ENCODE measurements at regions not wholly inside any gene's neighbourhood (a gene's known extent, or its start where the extent isn't known, plus 50 kb on each side); places are given as distances from the start of the nearest gene placed in this dataset.

DNA sequence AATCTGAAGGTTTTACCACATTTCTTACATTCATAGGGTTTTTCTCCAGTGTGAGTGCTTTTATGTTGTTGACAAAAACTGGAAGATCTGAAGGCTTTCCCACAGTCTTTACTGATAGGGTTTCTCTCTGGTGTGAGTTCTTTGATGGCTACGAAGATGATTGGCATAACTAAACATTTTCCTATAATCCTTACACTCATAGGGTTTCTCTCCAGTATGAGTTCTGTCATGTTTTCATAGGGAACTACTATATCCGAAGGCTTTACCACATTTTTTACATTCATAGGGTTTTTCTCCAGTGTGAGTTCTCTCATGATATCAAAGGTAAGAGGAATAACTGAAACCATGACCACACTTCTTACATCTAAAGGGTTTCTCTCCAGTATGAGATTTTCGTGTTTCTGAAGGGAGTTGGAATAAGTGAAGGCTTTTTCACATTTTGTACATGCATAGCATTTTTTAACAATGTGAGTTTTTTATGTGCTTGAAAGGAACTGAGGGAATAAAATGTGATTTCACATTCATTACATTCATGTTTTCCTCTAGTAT lies 1987.7 kb downstream of the TP53TG3F start:
- TF ChIP-seq, protein P1, sequence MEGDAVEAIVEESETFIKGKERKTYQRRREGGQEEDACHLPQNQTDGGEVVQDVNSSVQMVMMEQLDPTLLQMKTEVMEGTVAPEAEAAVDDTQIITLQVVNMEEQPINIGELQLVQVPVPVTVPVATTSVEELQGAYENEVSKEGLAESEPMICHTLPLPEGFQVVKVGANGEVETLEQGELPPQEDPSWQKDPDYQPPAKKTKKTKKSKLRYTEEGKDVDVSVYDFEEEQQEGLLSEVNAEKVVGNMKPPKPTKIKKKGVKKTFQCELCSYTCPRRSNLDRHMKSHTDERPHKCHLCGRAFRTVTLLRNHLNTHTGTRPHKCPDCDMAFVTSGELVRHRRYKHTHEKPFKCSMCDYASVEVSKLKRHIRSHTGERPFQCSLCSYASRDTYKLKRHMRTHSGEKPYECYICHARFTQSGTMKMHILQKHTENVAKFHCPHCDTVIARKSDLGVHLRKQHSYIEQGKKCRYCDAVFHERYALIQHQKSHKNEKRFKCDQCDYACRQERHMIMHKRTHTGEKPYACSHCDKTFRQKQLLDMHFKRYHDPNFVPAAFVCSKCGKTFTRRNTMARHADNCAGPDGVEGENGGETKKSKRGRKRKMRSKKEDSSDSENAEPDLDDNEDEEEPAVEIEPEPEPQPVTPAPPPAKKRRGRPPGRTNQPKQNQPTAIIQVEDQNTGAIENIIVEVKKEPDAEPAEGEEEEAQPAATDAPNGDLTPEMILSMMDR (conservative IDR thresholded peaks at IDR 0.05; ENCODE audit: low read depth, low read length), result no peak
- H3K4me3 ChIP-seq (ENCODE audit: low read depth, low read length), result no peak overlapping the region
- DNase-seq (ENCODE audit: low read depth), result no peak

DNA sequence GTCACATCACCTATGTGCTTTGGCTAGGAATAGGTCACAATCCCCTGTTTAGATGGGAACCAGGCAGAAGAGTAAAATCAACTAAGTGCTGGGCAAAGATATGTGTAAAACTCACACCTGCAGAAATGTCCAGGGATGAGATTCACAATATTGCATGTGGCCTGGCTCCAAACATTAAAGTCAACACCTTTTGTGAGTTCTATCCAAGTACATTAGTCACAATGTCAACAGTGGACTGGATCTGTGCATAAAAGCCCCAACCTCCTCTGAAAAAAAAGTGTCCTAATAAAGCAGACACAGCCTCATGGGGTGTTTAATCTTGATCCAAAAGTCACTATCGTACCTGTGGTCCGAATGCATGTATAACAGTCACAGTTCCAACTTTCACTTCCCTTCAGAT lies 1990.3 kb downstream of the TP53TG3F start:
- TF ChIP-seq, protein P1 (conservative IDR thresholded peaks at IDR 0.05; ENCODE audit: low read depth, low read length), result no peak
- H3K4me3 ChIP-seq (ENCODE audit: low read depth, low read length), result no peak overlapping the region
- DNase-seq (ENCODE audit: low read depth), result no peak

DNA sequence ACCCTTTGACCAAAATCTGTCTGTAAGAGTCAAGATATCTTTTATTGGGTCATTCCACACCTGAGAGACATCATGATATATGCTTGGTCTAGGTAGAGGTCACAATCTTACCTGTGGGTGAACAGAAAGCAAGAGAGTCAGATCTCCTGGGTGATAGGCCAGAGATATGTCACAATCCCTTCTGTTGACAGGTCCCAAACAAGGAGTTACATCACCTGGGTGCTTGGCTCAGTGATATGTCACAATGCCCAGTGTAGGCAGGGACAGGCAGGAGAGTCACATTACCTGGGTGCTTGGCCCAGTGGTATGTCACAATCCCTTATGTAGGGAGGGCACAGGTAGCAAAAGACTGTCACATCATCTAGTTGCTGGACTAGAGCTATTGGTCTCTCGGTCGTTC lies 1991.2 kb downstream of the TP53TG3F start:
- TF ChIP-seq, protein P1 (conservative IDR thresholded peaks at IDR 0.05; ENCODE audit: low read depth, low read length), result no peak
- no peak overlapping the region for H3K4me3 ChIP-seq (ENCODE audit: low read depth, low read length)
- no peak for DNase-seq (ENCODE audit: low read depth)

DNA sequence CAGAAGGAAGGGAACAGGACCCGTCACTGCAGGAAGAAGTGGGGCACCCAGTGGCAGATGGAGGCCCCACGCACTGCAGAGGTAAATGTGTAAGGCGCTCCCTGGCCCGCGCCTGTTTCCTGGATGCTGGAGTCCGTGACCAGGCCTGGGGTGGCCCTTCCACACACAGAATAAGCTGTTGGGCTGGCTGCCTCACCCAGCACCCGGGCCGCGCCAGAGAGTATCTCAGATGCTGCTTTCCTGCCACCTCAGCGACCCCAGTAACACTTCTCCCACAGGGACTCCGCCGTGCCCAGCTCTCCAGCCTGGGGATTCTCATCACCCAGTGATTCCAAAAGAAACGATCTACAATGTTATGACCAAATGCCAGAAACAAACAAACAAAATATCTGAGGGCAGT lies 1993.1 kb downstream of the TP53TG3F start:
- no peak overlapping the region for H3K4me3 ChIP-seq (ENCODE audit: low read depth, low read length)
- DNase-seq (ENCODE audit: low read depth), result no peak
- TF ChIP-seq, protein P1 (conservative IDR thresholded peaks at IDR 0.05; ENCODE audit: low read depth, low read length), result no peak

DNA sequence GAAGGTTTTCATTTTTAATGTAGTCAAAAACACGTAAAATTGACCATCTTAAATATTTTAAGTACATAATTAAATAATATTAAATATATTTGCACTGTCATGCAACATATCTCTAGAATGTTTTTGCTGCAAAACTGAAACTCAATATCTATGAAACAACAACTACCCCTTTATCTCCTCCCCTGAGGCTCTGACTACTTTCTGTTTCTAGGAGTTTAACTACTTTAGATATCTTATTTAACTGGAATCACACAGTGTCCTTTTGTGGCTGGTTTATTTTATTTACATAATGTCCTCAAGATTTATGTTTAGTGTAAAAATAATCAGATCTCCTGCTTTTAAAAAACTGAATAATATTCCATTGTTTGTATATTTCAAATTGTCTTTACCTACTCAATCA lies 2003.9 kb downstream of the TP53TG3F start:
- TF ChIP-seq, protein P1 (conservative IDR thresholded peaks at IDR 0.05; ENCODE audit: low read depth, low read length), result no peak
- H3K4me3 ChIP-seq (ENCODE audit: low read depth, low read length), result no peak overlapping the region
- no peak for DNase-seq (ENCODE audit: low read depth)

DNA sequence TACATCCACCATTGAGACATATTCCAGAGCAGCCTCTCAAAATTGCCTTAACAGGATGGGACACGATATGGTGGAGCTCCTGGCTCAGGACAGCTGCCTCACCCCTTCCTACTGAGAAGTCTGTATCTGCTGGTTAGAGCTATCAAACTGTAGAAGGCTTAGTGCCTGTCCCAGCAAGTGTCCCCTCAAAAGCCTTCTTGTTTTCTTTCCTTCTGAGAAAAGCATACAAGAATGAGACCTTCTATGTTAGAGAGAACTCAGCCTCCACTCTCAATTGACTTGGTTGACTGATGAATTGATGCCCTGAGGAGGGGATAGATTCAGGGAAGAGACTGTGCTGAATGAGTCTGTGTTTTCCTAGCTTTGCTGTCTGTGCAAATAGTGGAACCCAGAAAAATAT lies 2020.9 kb downstream of the TP53TG3F start:
- TF ChIP-seq, protein P1 (conservative IDR thresholded peaks at IDR 0.05; ENCODE audit: low read depth, low read length), result no peak
- H3K4me3 ChIP-seq (ENCODE audit: low read depth, low read length), result no peak overlapping the region
- DNase-seq (ENCODE audit: low read depth), result no peak

DNA sequence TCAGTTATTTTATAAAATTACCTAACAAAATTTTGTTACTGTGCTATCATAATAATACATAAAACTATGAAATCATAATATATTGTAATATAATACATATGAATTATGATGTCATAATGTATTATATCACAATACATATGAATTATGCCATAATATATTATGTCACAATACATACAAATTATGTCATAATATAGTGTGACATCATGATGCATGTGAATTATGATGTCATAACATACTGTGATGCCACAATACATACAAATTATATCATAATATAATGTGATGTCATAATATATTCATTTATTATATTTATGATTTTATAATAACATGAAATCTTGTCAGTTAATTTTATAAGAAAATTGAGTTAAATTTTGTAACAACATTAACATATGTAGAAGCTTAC lies 2021.6 kb downstream of the TP53TG3F start:
- no peak overlapping the region for H3K4me3 ChIP-seq (ENCODE audit: low read depth, low read length)
- DNase-seq (ENCODE audit: low read depth), result no peak
- TF ChIP-seq, protein P1 (conservative IDR thresholded peaks at IDR 0.05; ENCODE audit: low read depth, low read length), result no peak
